IMR-90 (cell line): ENCODE measurements at regions not wholly inside any gene's neighbourhood (a gene's known extent, or its start where the extent isn't known, plus 50 kb on each side); places are given as distances from the start of the nearest gene placed in this dataset.

Source experiments
- ATAC-seq: fragments of 200-7000 bp; cut with Tn5 transposase; 2 replicates; pipeline ENCODE4 v1.9.1; 2020; ENCODE audit warnings: low read depth, mild to moderate bottlenecking, moderate library complexity
- BruUV-seq: library from RNA; stranded (reverse); fragments of 400-500 nt; replicated peaks from 2 replicates; lab custom pipeline; 2021; lab: Mats Ljungman, UMichigan
- CTCF ChIA-PET: fragments of 300-600 bp; formaldehyde crosslinking; extraction: SDS; loops from one replicate; lab custom pipeline; 2021; ENCODE audit warnings: antibody characterized with exemption; lab: Yijun Ruan, JAX
- POLR2A ChIA-PET: fragments of 300-600 bp; sonication (Branson Sonifier 250); formaldehyde crosslinking; loops from one replicate; lab custom pipeline; 2022; ENCODE audit warnings: antibody characterized with exemption; ENCODE audit not compliant: unreplicated experiment; lab: Charles Lee
- DNase-seq: peaks from one replicate; pipeline ENCODE4 v3.0.0; 2013
- H2AFZ ChIP-seq: replicated peaks from 2 replicates; pipeline ENCODE3; 2013; ENCODE audit warnings: low read length, mild to moderate bottlenecking; ENCODE audit not compliant: poor library complexity
- H2AK5ac ChIP-seq: 2 replicates; pipeline ENCODE4 v1.6.1; 2013; ENCODE audit warnings: low read depth, low read length, inconsistent platforms
- H2AK9ac ChIP-seq: replicated peaks from 2 replicates; pipeline ENCODE3; 2013; ENCODE audit warnings: mild to moderate bottlenecking, low read depth, low read length, moderate library complexity; ENCODE audit not compliant: poor library complexity
- H2BK120ac ChIP-seq: 2 replicates; pipeline ENCODE4 v1.6.1; 2013; ENCODE audit warnings: low read depth, low read length, inconsistent platforms
- H2BK15ac ChIP-seq: 3 replicates; pipeline ENCODE4 v1.6.1; 2013; ENCODE audit warnings: low read depth, low read length, inconsistent platforms
- H2BK20ac ChIP-seq: 2 replicates; pipeline ENCODE4 v1.6.1; 2013; ENCODE audit warnings: low read depth, mild to moderate bottlenecking, inconsistent platforms, low read length, moderate library complexity
- H2BK5ac ChIP-seq: 2 replicates; pipeline ENCODE4 v1.6.1; 2013; ENCODE audit warnings: mild to moderate bottlenecking, low read depth, low read length, inconsistent platforms; ENCODE audit not compliant: poor library complexity, severe bottlenecking
- H3K14ac ChIP-seq: replicated peaks from 2 replicates; pipeline ENCODE4 v1.6.1; 2013; ENCODE audit warnings: low read depth, low read length, inconsistent platforms
- H3K18ac ChIP-seq: 2 replicates; pipeline ENCODE4 v1.6.1; 2013; ENCODE audit warnings: low read depth, low read length, control low read depth
- H3K23ac ChIP-seq: 2 replicates; pipeline ENCODE4 v1.6.1; 2013; ENCODE audit warnings: low read depth, low read length, inconsistent platforms
- H3K27ac ChIP-seq: 2 replicates; pipeline ENCODE4 v1.5.1; 2013; ENCODE audit warnings: mild to moderate bottlenecking, control low read depth, low read length; ENCODE audit not compliant: insufficient read depth
- H3K27me3 ChIP-seq: 2 replicates; pipeline ENCODE4 v1.6.1; 2013; ENCODE audit warnings: low read length; ENCODE audit not compliant: control insufficient read depth, insufficient read depth
- H3K36me3 ChIP-seq: 2 replicates; pipeline ENCODE4 v1.6.1; 2013; ENCODE audit warnings: low read length, mixed read lengths; ENCODE audit not compliant: control insufficient read depth, insufficient read depth
- H3K4ac ChIP-seq: 2 replicates; pipeline ENCODE4 v1.6.1; 2013; ENCODE audit warnings: low read depth, low read length, inconsistent platforms
- H3K4me1 ChIP-seq: 2 replicates; pipeline ENCODE4 v1.6.1; 2013; ENCODE audit warnings: low read length, mixed read lengths; ENCODE audit not compliant: control insufficient read depth, insufficient read depth
- H3K4me2 ChIP-seq: 2 replicates; pipeline ENCODE4 v1.6.1; 2013; ENCODE audit warnings: low read depth, mild to moderate bottlenecking, control low read depth, low read length, moderate library complexity
- H3K4me3 ChIP-seq: 2 replicates; pipeline ENCODE4 v1.5.1; 2013; ENCODE audit warnings: low read depth, mild to moderate bottlenecking, control low read depth, low read length, moderate library complexity; ENCODE audit not compliant: insufficient read depth
- H3K56ac ChIP-seq: 2 replicates; pipeline ENCODE4 v1.6.1; 2013; ENCODE audit warnings: low read length, inconsistent platforms; ENCODE audit not compliant: insufficient read depth; ENCODE audit errors: extremely low read depth
- H3K79me1 ChIP-seq, 2 experiments: 2 replicates each; pipeline ENCODE4 v1.6.1; 2013; ENCODE audit warnings: low read length in 2 of 2, inconsistent platforms in 1 of 2, low read depth in 1 of 2
- H3K9ac ChIP-seq: 2 replicates; pipeline ENCODE4 v1.6.1; 2013; ENCODE audit warnings: low read depth, low read length, control low read depth
- H3K9me1 ChIP-seq: 2 replicates; pipeline ENCODE4 v1.6.1; 2013; ENCODE audit warnings: low read length, inconsistent platforms; ENCODE audit not compliant: insufficient read depth
- H3K9me3 ChIP-seq: 2 replicates; pipeline ENCODE4 v1.6.1; 2013; ENCODE audit warnings: low read length; ENCODE audit not compliant: control insufficient read depth, insufficient read depth
- H4K20me1 ChIP-seq: 2 replicates; pipeline ENCODE4 v1.6.1; 2013; ENCODE audit warnings: low read length, inconsistent platforms; ENCODE audit not compliant: insufficient read depth
- H4K5ac ChIP-seq: 2 replicates; pipeline ENCODE4 v1.6.1; 2013; ENCODE audit warnings: mild to moderate bottlenecking, low read depth, low read length, control low read depth
- H4K8ac ChIP-seq, 2 experiments: 2 replicates each; pipeline ENCODE4 v1.6.1; 2013; ENCODE audit warnings: low read depth in 2 of 2, low read length in 2 of 2, control low read depth in 1 of 2, inconsistent platforms in 1 of 2
- H4K91ac ChIP-seq: 2 replicates; pipeline ENCODE4 v1.6.1; 2013; ENCODE audit warnings: low read depth, low read length, inconsistent platforms; ENCODE audit not compliant: insufficient read depth
- BHLHE40 ChIP-seq: fragments of 150-350 bp; IDR thresholded peaks from 2 replicates; pipeline ENCODE4 v1.6.1; 2016; ENCODE audit warnings: mild to moderate bottlenecking, low read depth, low read length
- CEBPB ChIP-seq: IDR thresholded peaks from 2 replicates; pipeline ENCODE4 v1.6.1; 2012; ENCODE audit warnings: low read depth, low read length, improper control_type of control experiment
- CHD1 ChIP-seq: IDR thresholded peaks from 2 replicates; pipeline ENCODE4 v1.6.1; 2012; ENCODE audit warnings: low read depth, low read length, improper control_type of control experiment
- CTCF ChIP-seq: conservative IDR thresholded peaks from 2 replicates; pipeline ENCODE4 v1.5.1; 2012; ENCODE audit warnings: mild to moderate bottlenecking, low read depth, low read length, improper control_type of control experiment
- ELK1 ChIP-seq: fragments of 150-350 bp; IDR thresholded peaks from 2 replicates; pipeline ENCODE4 v1.6.1; 2016; ENCODE audit warnings: low read depth, mild to moderate bottlenecking, low read length, moderate library complexity, borderline replicate concordance
- FOS ChIP-seq: fragments of 150-350 bp; IDR thresholded peaks from 2 replicates; pipeline ENCODE4 v1.6.1; 2016; ENCODE audit warnings: low read depth, low read length
- MAFK ChIP-seq: IDR thresholded peaks from 2 replicates; pipeline ENCODE4 v1.6.1; 2012; ENCODE audit warnings: low read depth, low read length, improper control_type of control experiment
- MXI1 ChIP-seq: IDR thresholded peaks from 2 replicates; pipeline ENCODE4 v1.6.1; 2012; ENCODE audit warnings: low read depth, mild to moderate bottlenecking, low read length, moderate library complexity, borderline replicate concordance
- NFE2L2 ChIP-seq: fragments of 150-350 bp; IDR thresholded peaks from 2 replicates; pipeline ENCODE4 v1.6.1; 2016; ENCODE audit warnings: low read depth, mild to moderate bottlenecking, low read length
- RCOR1 ChIP-seq: IDR thresholded peaks from 2 replicates; pipeline ENCODE4 v1.6.1; 2012; ENCODE audit warnings: mild to moderate bottlenecking, low read length, improper control_type of control experiment; ENCODE audit not compliant: insufficient replicate concordance
- SMC3 ChIP-seq: fragments of 150-350 bp; IDR thresholded peaks from 2 replicates; pipeline ENCODE4 v1.6.1; 2016; ENCODE audit warnings: low read depth, mild to moderate bottlenecking, antibody characterized with exemption, low read length, moderate library complexity
- USF2 ChIP-seq: fragments of 150-350 bp; IDR thresholded peaks from 2 replicates; pipeline ENCODE4 v1.6.1; 2017; ENCODE audit warnings: mild to moderate bottlenecking, antibody characterized with exemption, low read length, low read depth
- dilution Hi-C: fragments of 300-500 bp; cut with HindIII; formaldehyde crosslinking; loops from one replicate; pipeline ENCODE4 v1.14.3; 2018; ENCODE audit warnings: low sequenced_read_pairs; ENCODE audit not compliant: unreplicated experiment
- in situ Hi-C: fragments of 300-500 bp; cut with MboI; formaldehyde crosslinking; loops from 3 replicates; pipeline ENCODE4 v1.14.3; 2019; ENCODE audit warnings: low sequenced_read_pairs, inconsistent platforms, mixed read lengths
- intact Hi-C: fragments of 100-400 bp; cut with micrococcal nuclease; formaldehyde crosslinking; loops from 2 replicates; pipeline ENCODE4 v1.10.0; 2022

- no peak overlapping the region for H2AFZ ChIP-seq
- H3K56ac ChIP-seq = no peak overlapping the region
- no peak overlapping the region for H3K18ac ChIP-seq
- ChIA-PET POLR2A (no interaction called here), CTCF (no interaction called here)
- H3K9me1 ChIP-seq = no peaks in the 10 kb centered on the region
- no peak overlapping the region for H2BK15ac ChIP-seq
- H3K14ac ChIP-seq = no peak overlapping the region
- DNase-seq (no peak), ATAC-seq (no peak)
- no peak for TF ChIP-seq MXI1
- TF ChIP-seq SMC3 = no peak
- no peak for TF ChIP-seq FOS
- no peak for TF ChIP-seq ELK1
- no peak for TF ChIP-seq USF2
- no peak for TF ChIP-seq RCOR1
- no peak for TF ChIP-seq CTCF
- no peak for TF ChIP-seq NFE2L2
- TF ChIP-seq CHD1 = no peak
- no peak for TF ChIP-seq CEBPB
- no peak for TF ChIP-seq MAFK
- TF ChIP-seq BHLHE40 = no peak
- no peaks in the 10 kb centered on the region for H3K79me1 ChIP-seq
- no peak overlapping the region for H3K4me3 ChIP-seq
- in situ Hi-C loops = no loop called here
- no peaks in the 10 kb centered on the region for H3K9me3 ChIP-seq
- no peak overlapping the region for H3K23ac ChIP-seq
- intact Hi-C loops = no loop called here
- H3K4me1 ChIP-seq = no peaks in the 10 kb centered on the region
- dilution Hi-C loops = no loop called here
- H2BK20ac ChIP-seq = no peak overlapping the region
- no peak overlapping the region for H4K8ac ChIP-seq
- H3K4ac ChIP-seq = no peak overlapping the region
- H2BK5ac ChIP-seq = no peak overlapping the region
- peaks cover under 1% of the 10 kb centered on the region for H3K27me3 ChIP-seq
- H2BK120ac ChIP-seq = no peak overlapping the region
- no peak overlapping the region for H4K5ac ChIP-seq
- no peak overlapping the region for H2AK5ac ChIP-seq
- BruUV-seq = no TSS peak
- H4K20me1 ChIP-seq = no peaks in the 10 kb centered on the region
- H3K27ac ChIP-seq = no peak overlapping the region
- H4K91ac ChIP-seq = no peak overlapping the region
- H3K9ac ChIP-seq = no peak overlapping the region
- no peaks in the 10 kb centered on the region for H3K36me3 ChIP-seq
- no peak overlapping the region for H3K4me2 ChIP-seq
- H2AK9ac ChIP-seq = no peak overlapping the region
These were observed 205.2 kb upstream of the CEP162 start for GRCh38 chr6:84432619-84433018.
